ENCODE measurements at regions not wholly inside any gene's neighbourhood (a gene's known extent, or its start where the extent isn't known, plus 50 kb on each side); places are given as distances from the start of the nearest gene placed in this dataset.

DNA sequence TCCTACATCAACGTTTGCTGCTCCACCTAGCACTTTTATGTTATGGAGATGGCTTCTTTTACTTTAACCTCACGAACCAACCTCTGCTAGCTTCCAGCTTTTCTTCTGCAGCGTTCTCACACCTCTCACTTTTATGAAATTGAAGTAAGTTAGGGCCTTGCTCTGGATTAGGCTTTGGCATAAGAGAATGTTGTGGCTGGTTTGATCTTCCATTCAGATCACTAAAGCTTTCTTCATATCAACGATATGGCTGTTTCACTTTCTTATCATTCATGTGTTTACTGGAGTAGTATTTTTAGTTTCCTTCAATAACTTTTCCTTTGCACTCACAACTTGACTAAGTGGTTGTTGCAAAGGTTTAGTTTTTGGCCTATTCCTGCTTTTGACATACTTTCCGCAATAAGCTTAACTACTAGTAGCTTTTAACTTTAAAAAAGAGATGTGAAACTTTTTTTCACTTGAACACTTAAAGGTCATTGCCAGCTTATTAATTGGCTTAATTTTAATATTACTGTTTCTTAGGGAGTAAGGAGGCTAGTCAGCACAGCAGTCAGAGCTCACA lies 60.0 kb upstream of the SPRY2 start (continued):
- TF ChIP-seq BHLHE40 (IDR thresholded peaks at IDR 0.05; ENCODE audit: borderline replicate concordance in 1 of 2, low read depth in 2 of 2, low read length in 1 of 2), result no peak
- TF ChIP-seq ZNF384 (IDR thresholded peaks at IDR 0.05; ENCODE audit: borderline replicate concordance, low read depth, low read length), result peak; percentile 43; the same call in 1 of the 2 replicates
- peak; percentile 35 for TF ChIP-seq NR2F1 (conservative IDR thresholded peaks at IDR 0.05)
- no peak for TF ChIP-seq RB1 (IDR thresholded peaks at IDR 0.05; ENCODE audit: borderline replicate concordance)
- TF ChIP-seq, protein P1, sequence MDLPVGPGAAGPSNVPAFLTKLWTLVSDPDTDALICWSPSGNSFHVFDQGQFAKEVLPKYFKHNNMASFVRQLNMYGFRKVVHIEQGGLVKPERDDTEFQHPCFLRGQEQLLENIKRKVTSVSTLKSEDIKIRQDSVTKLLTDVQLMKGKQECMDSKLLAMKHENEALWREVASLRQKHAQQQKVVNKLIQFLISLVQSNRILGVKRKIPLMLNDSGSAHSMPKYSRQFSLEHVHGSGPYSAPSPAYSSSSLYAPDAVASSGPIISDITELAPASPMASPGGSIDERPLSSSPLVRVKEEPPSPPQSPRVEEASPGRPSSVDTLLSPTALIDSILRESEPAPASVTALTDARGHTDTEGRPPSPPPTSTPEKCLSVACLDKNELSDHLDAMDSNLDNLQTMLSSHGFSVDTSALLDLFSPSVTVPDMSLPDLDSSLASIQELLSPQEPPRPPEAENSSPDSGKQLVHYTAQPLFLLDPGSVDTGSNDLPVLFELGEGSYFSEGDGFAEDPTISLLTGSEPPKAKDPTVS (IDR thresholded peaks at IDR 0.05; ENCODE audit: low read depth, low read length), result no peak
- no peak for TF ChIP-seq NR2C1 (IDR thresholded peaks at IDR 0.05)
- TF ChIP-seq MTA3 (IDR thresholded peaks at IDR 0.05; ENCODE audit: borderline replicate concordance, low read length), result no peak
- TF ChIP-seq RFX5 (IDR thresholded peaks at IDR 0.05; ENCODE audit: low read depth, low read length), result no peak
- no peak for TF ChIP-seq BACH1 (IDR thresholded peaks at IDR 0.05; ENCODE audit: borderline replicate concordance)
- peak in 1 of 2 experiments; percentile 25; a peak in 1 of 4 replicates for TF ChIP-seq EP300 (IDR thresholded peaks at IDR 0.05; ENCODE audit: borderline replicate concordance in 1 of 2, control insufficient read depth in 1 of 2, low read depth in 2 of 2, low read length in 2 of 2)
- no peak for TF ChIP-seq SP1 (IDR thresholded peaks at IDR 0.05; ENCODE audit: low read depth, low read length)
- TF ChIP-seq PML (IDR thresholded peaks at IDR 0.05; ENCODE audit: low read length), result no peak
- no peak for TF ChIP-seq STAT3 (IDR thresholded peaks at IDR 0.05; ENCODE audit: low read depth, low read length)
- TF ChIP-seq, protein P2, sequence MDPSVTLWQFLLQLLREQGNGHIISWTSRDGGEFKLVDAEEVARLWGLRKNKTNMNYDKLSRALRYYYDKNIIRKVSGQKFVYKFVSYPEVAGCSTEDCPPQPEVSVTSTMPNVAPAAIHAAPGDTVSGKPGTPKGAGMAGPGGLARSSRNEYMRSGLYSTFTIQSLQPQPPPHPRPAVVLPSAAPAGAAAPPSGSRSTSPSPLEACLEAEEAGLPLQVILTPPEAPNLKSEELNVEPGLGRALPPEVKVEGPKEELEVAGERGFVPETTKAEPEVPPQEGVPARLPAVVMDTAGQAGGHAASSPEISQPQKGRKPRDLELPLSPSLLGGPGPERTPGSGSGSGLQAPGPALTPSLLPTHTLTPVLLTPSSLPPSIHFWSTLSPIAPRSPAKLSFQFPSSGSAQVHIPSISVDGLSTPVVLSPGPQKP (IDR thresholded peaks at IDR 0.05; ENCODE audit: low read depth, low read length), result no peak
- TF ChIP-seq, protein P3, sequence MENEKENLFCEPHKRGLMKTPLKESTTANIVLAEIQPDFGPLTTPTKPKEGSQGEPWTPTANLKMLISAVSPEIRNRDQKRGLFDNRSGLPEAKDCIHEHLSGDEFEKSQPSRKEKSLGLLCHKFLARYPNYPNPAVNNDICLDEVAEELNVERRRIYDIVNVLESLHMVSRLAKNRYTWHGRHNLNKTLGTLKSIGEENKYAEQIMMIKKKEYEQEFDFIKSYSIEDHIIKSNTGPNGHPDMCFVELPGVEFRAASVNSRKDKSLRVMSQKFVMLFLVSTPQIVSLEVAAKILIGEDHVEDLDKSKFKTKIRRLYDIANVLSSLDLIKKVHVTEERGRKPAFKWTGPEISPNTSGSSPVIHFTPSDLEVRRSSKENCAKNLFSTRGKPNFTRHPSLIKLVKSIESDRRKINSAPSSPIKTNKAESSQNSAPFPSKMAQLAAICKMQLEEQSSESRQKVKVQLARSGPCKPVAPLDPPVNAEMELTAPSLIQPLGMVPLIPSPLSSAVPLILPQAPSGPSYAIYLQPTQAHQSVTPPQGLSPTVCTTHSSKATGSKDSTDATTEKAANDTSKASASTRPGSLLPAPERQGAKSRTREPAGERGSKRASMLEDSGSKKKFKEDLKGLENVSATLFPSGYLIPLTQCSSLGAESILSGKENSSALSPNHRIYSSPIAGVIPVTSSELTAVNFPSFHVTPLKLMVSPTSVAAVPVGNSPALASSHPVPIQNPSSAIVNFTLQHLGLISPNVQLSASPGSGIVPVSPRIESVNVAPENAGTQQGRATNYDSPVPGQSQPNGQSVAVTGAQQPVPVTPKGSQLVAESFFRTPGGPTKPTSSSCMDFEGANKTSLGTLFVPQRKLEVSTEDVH (IDR thresholded peaks at IDR 0.05; ENCODE audit: low read depth, partially characterized antibody), result no peak
- TF ChIP-seq EZH2 (IDR thresholded peaks at IDR 0.05; ENCODE audit: borderline replicate concordance, control insufficient read depth, low read depth, low read length), result no peak
- peak; percentile 25; the same call in 1 of the 2 replicates for TF ChIP-seq ATF7 (IDR thresholded peaks at IDR 0.05; ENCODE audit: low read depth)
- no peak for TF ChIP-seq NFIC (IDR thresholded peaks at IDR 0.05; ENCODE audit: low read depth, low read length)
- TF ChIP-seq, protein P4, sequence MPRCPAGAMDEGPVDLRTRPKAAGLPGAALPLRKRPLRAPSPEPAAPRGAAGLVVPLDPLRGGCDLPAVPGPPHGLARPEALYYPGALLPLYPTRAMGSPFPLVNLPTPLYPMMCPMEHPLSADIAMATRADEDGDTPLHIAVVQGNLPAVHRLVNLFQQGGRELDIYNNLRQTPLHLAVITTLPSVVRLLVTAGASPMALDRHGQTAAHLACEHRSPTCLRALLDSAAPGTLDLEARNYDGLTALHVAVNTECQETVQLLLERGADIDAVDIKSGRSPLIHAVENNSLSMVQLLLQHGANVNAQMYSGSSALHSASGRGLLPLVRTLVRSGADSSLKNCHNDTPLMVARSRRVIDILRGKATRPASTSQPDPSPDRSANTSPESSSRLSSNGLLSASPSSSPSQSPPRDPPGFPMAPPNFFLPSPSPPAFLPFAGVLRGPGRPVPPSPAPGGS (IDR thresholded peaks at IDR 0.05; ENCODE audit: borderline replicate concordance, insufficient read depth, low read depth, low read length, poor library complexity, severe bottlenecking), result no peak
- no peak for TF ChIP-seq RCOR1 (conservative IDR thresholded peaks at IDR 0.05; ENCODE audit: low read depth, low read length)
- no peak for TF ChIP-seq SREBF1 (IDR thresholded peaks at IDR 0.05; ENCODE audit: low read length)
- TF ChIP-seq SMAD5 (IDR thresholded peaks at IDR 0.05; ENCODE audit: low read depth), result no peak
- TF ChIP-seq NRF1 (conservative IDR thresholded peaks at IDR 0.05; ENCODE audit: low read depth, low read length), result no peak
- TF ChIP-seq CEBPB (IDR thresholded peaks at IDR 0.05; ENCODE audit: borderline replicate concordance in 1 of 2, low read depth in 2 of 2, low read length in 2 of 2), result no peak
- no peak for TF ChIP-seq CBX5 (IDR thresholded peaks at IDR 0.05; ENCODE audit: low read depth)
- no peak for TF ChIP-seq IRF4 (IDR thresholded peaks at IDR 0.05; ENCODE audit: low read depth, low read length)

Measured in GM12878 (cell line).